ENCODE measurements at regions not wholly inside any gene's neighbourhood (a gene's known extent, or its start where the extent isn't known, plus 50 kb on each side); places are given as distances from the start of the nearest gene placed in this dataset.

- no peak for TF ChIP-seq POLR2AphosphoS5 (IDR thresholded peaks at IDR 0.05; ENCODE audit: low read depth, low read length)
- TF ChIP-seq POLR2A (IDR thresholded peaks at IDR 0.05; ENCODE audit: low read depth, low read length) = no peak
These were observed 425.0 kb downstream of the DYNC2H1 start for GRCh38 chr11:103534191-103534590.

Data from GM12892 (cell line).